ENCODE measurements at regions not wholly inside any gene's neighbourhood (a gene's known extent, or its start where the extent isn't known, plus 50 kb on each side); places are given as distances from the start of the nearest gene placed in this dataset.

DNA sequence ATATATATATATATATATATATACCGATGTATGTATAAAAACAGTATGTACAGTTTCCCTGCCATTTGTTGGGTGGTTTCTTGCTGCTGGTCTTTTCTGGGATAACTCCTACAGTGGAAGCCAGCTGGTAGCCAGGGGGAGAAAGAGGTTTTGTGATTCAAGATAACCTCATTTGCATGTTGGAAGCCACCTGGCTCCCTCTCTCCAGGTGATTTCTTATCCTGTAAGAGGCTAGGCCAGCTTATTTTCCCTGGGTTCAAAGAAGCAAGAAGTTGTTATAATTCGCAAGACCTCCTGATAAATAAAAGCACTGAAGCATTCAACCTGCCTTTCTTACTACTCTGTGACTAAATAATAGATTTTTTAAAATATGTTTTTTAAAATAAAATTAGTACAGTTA is 443.3 kb downstream of the VGLL3 start:
- no peak overlapping the region for H2AFZ ChIP-seq (ENCODE audit: low read depth, low read length, severe bottlenecking)
- H3K9me3 ChIP-seq (ENCODE audit: insufficient read depth, low read length): no peaks in the 10 kb centered on the region
- no peak overlapping the region for H3K4me3 ChIP-seq (ENCODE audit: insufficient read depth, low read length, poor library complexity, severe bottlenecking)
- H3K4me2 ChIP-seq (ENCODE audit: low read depth, low read length, poor library complexity, severe bottlenecking): no peak overlapping the region
- H3K27ac ChIP-seq (ENCODE audit: low read depth, low read length): no peak overlapping the region
- TF ChIP-seq, protein P1, sequence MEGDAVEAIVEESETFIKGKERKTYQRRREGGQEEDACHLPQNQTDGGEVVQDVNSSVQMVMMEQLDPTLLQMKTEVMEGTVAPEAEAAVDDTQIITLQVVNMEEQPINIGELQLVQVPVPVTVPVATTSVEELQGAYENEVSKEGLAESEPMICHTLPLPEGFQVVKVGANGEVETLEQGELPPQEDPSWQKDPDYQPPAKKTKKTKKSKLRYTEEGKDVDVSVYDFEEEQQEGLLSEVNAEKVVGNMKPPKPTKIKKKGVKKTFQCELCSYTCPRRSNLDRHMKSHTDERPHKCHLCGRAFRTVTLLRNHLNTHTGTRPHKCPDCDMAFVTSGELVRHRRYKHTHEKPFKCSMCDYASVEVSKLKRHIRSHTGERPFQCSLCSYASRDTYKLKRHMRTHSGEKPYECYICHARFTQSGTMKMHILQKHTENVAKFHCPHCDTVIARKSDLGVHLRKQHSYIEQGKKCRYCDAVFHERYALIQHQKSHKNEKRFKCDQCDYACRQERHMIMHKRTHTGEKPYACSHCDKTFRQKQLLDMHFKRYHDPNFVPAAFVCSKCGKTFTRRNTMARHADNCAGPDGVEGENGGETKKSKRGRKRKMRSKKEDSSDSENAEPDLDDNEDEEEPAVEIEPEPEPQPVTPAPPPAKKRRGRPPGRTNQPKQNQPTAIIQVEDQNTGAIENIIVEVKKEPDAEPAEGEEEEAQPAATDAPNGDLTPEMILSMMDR (IDR thresholded peaks at IDR 0.05; ENCODE audit: insufficient read depth, low read length, poor library complexity, severe bottlenecking): no peak
- TF ChIP-seq EZH2phosphoT487 (conservative IDR thresholded peaks at IDR 0.05; ENCODE audit: low read length): no peak
- H3K36me3 ChIP-seq (ENCODE audit: low read length): no peaks in the 10 kb centered on the region
- no peaks in the 10 kb centered on the region for H3K9me2 ChIP-seq (replicated peaks; ENCODE audit: insufficient read depth, low read length)
- no peak overlapping the region for H3K9ac ChIP-seq (ENCODE audit: low read length)
- H4K20me1 ChIP-seq (ENCODE audit: low read depth, low read length): no peaks in the 10 kb centered on the region
- no peaks in the 10 kb centered on the region for H3K27me3 ChIP-seq (ENCODE audit: low read length)
- H3F3A ChIP-seq (ENCODE audit: insufficient read depth): no peaks in the 10 kb centered on the region
- H3K79me2 ChIP-seq (ENCODE audit: insufficient read depth, low read length): no peaks in the 10 kb centered on the region

GRCh38 chr3:86537171-86537570 is 453.8 kb downstream of the VGLL3 start:
- Histone ChIP-seq H3K4me3 (ENCODE audit: insufficient read depth, low read length, poor library complexity, severe bottlenecking) (no peak overlapping the region), H2AFZ (ENCODE audit: low read depth, low read length, severe bottlenecking) (no peak overlapping the region), H3F3A (ENCODE audit: insufficient read depth) (no peaks in the 10 kb centered on the region), H3K9ac (ENCODE audit: low read length) (no peak overlapping the region), H3K27me3 (ENCODE audit: low read length) (no peaks in the 10 kb centered on the region), H3K9me2 (replicated peaks; ENCODE audit: insufficient read depth, low read length) (no peaks in the 10 kb centered on the region), H3K9me3 (ENCODE audit: insufficient read depth, low read length) (no peaks in the 10 kb centered on the region), H3K27ac (ENCODE audit: low read depth, low read length) (no peak overlapping the region), H3K4me2 (ENCODE audit: low read depth, low read length, poor library complexity, severe bottlenecking) (no peak overlapping the region), H3K79me2 (ENCODE audit: insufficient read depth, low read length) (no peaks in the 10 kb centered on the region), H4K20me1 (ENCODE audit: low read depth, low read length) (no peaks in the 10 kb centered on the region), H3K36me3 (ENCODE audit: low read length) (no peaks in the 10 kb centered on the region)
- TF ChIP-seq, protein P1 (IDR thresholded peaks at IDR 0.05; ENCODE audit: insufficient read depth, low read length, poor library complexity, severe bottlenecking): no peak
- no peak for TF ChIP-seq EZH2phosphoT487 (conservative IDR thresholded peaks at IDR 0.05; ENCODE audit: low read length)

GRCh38 chr3:86519819-86520218 is 471.1 kb downstream of the VGLL3 start:
- no peak overlapping the region for H2AFZ ChIP-seq (ENCODE audit: low read depth, low read length, severe bottlenecking)
- no peak for TF ChIP-seq EZH2phosphoT487 (conservative IDR thresholded peaks at IDR 0.05; ENCODE audit: low read length)
- TF ChIP-seq, protein P1 (IDR thresholded peaks at IDR 0.05; ENCODE audit: insufficient read depth, low read length, poor library complexity, severe bottlenecking): no peak
- no peaks in the 10 kb centered on the region for H4K20me1 ChIP-seq (ENCODE audit: low read depth, low read length)
- H3K27ac ChIP-seq (ENCODE audit: low read depth, low read length): no peak overlapping the region
- H3K9me3 ChIP-seq (ENCODE audit: insufficient read depth, low read length): no peaks in the 10 kb centered on the region
- no peak overlapping the region for H3K4me2 ChIP-seq (ENCODE audit: low read depth, low read length, poor library complexity, severe bottlenecking)
- no peak overlapping the region for H3K4me3 ChIP-seq (ENCODE audit: insufficient read depth, low read length, poor library complexity, severe bottlenecking)
- no peak overlapping the region for H3K9ac ChIP-seq (ENCODE audit: low read length)
- H3K27me3 ChIP-seq (ENCODE audit: low read length): no peaks in the 10 kb centered on the region
- peaks cover 4% of the 10 kb centered on the region; the same call in 1 of the 2 replicates for H3K9me2 ChIP-seq (replicated peaks; ENCODE audit: insufficient read depth, low read length)
- no peaks in the 10 kb centered on the region for H3F3A ChIP-seq (ENCODE audit: insufficient read depth)
- H3K36me3 ChIP-seq (ENCODE audit: low read length): no peaks in the 10 kb centered on the region
- no peaks in the 10 kb centered on the region for H3K79me2 ChIP-seq (ENCODE audit: insufficient read depth, low read length)
